IMR-90 (cell line): ENCODE measurements at regions not wholly inside any gene's neighbourhood (a gene's known extent, or its start where the extent isn't known, plus 50 kb on each side); places are given as distances from the start of the nearest gene placed in this dataset.

Source experiments
- BHLHE40 ChIP-seq: fragments of 150-350 bp; IDR thresholded peaks from 2 replicates; pipeline ENCODE4 v1.6.1; 2016; ENCODE audit warnings: mild to moderate bottlenecking, low read depth, low read length
- CEBPB ChIP-seq: IDR thresholded peaks from 2 replicates; pipeline ENCODE4 v1.6.1; 2012; ENCODE audit warnings: low read depth, low read length, improper control_type of control experiment
- FOS ChIP-seq: fragments of 150-350 bp; IDR thresholded peaks from 2 replicates; pipeline ENCODE4 v1.6.1; 2016; ENCODE audit warnings: low read depth, low read length
- MAZ ChIP-seq: IDR thresholded peaks from 2 replicates; pipeline ENCODE4 v1.6.1; 2012; ENCODE audit warnings: low read depth, mild to moderate bottlenecking, low read length, improper control_type of control experiment, moderate library complexity, borderline replicate concordance
- MXI1 ChIP-seq: IDR thresholded peaks from 2 replicates; pipeline ENCODE4 v1.6.1; 2012; ENCODE audit warnings: low read depth, mild to moderate bottlenecking, low read length, moderate library complexity, borderline replicate concordance
- RAD21 ChIP-seq: IDR thresholded peaks from 2 replicates; pipeline ENCODE4 v1.6.1; 2012; ENCODE audit warnings: low read length, improper control_type of control experiment
- RCOR1 ChIP-seq: IDR thresholded peaks from 2 replicates; pipeline ENCODE4 v1.6.1; 2012; ENCODE audit warnings: mild to moderate bottlenecking, low read length, improper control_type of control experiment; ENCODE audit not compliant: insufficient replicate concordance
- USF2 ChIP-seq: fragments of 150-350 bp; IDR thresholded peaks from 2 replicates; pipeline ENCODE4 v1.6.1; 2017; ENCODE audit warnings: mild to moderate bottlenecking, antibody characterized with exemption, low read length, low read depth
- TF ChIP-seq, protein P1 (sequence below): conservative IDR thresholded peaks from 2 replicates; pipeline ENCODE4 v1.5.1; 2012; ENCODE audit warnings: mild to moderate bottlenecking, low read depth, low read length, improper control_type of control experiment

DNA sequence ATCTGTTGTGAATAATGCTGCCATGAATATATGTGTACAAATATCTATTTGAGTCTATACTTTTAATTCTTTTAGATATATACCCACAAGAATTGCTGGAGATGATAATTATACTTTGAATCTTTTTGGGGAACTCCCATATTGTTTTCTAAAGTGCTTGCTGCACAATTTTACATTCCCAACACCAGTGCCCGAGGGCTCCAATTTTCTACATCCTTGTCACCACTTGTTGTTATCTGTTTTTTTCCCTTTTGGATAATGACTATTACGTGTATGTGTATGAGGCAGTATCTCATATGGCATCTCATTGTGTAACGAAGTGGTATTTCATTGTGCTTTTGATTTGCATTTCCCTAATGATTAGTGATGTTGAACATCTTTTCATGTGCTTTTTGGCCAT lies 127.1 kb downstream of the SUDS3 start:
- no peak for TF ChIP-seq BHLHE40
- TF ChIP-seq, protein P1, sequence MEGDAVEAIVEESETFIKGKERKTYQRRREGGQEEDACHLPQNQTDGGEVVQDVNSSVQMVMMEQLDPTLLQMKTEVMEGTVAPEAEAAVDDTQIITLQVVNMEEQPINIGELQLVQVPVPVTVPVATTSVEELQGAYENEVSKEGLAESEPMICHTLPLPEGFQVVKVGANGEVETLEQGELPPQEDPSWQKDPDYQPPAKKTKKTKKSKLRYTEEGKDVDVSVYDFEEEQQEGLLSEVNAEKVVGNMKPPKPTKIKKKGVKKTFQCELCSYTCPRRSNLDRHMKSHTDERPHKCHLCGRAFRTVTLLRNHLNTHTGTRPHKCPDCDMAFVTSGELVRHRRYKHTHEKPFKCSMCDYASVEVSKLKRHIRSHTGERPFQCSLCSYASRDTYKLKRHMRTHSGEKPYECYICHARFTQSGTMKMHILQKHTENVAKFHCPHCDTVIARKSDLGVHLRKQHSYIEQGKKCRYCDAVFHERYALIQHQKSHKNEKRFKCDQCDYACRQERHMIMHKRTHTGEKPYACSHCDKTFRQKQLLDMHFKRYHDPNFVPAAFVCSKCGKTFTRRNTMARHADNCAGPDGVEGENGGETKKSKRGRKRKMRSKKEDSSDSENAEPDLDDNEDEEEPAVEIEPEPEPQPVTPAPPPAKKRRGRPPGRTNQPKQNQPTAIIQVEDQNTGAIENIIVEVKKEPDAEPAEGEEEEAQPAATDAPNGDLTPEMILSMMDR = no peak
- no peak for TF ChIP-seq USF2
- no peak for TF ChIP-seq MAZ
- no peak for TF ChIP-seq CEBPB
- TF ChIP-seq RAD21 = no peak
- no peak for TF ChIP-seq FOS
- no peak for TF ChIP-seq MXI1
- no peak for TF ChIP-seq RCOR1
